ENCODE measurements at regions not wholly inside any gene's neighbourhood (a gene's known extent, or its start where the extent isn't known, plus 50 kb on each side); places are given as distances from the start of the nearest gene placed in this dataset.
A peak's percentile ranks its signal among the peaks of the same experiment; 100 is the strongest.

DNA sequence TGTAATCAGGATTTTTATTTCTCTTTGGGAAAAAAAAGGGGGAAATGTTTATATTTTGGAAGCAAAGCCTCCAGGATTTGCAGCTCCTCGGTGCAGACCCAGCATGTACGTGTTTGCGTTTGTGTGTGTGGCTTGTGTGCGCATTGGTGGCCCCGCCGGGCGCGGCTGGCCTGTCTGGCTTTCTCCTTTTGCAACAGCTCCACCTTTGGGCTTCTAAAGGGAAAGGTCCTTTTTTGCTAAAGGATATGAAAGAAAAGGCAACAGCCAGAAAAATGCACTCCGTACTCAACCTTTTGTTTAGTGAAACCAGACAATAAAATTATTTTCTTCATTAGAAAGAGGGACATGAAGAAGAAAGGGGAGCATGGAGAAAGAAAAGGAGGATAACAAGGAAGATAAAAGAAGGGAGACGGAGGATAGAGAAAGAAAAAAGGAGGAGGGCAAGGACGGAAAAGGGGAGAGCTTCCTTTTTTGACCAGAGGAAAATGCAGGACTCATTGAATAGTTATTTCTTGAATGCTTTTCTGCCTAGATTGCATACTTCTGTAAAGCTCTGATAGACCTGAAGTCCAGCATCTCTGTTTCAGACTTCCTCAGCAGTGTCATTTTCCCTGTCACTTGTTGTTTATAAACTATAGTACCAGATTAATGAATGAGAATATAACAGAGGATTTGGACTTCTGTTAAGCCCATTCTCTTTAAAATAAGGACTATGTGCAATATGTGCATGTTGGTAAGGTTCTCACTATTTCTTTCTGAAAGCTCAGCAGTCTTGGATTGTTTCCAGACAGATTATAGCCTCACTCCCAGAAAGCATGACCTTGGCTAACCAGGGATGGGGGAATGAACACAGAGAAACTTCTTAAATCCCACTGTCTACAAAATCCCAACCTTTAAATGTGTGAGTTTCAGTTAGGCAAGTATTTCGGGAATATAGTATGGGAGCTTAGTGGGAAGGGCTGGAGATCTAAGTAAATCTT is 563.1 kb upstream of the PIK3C3 start:
- Histone ChIP-seq H3K27me3 (replicated peaks; ENCODE audit: control insufficient read depth, insufficient read depth, low read length) (no peaks in the 10 kb centered on the region), H3K36me3 (ENCODE audit: control insufficient read depth, insufficient read depth, low read length) (no peaks in the 10 kb centered on the region), H3K4me3 (replicated peaks; ENCODE audit: low read depth, low read length) (no peak overlapping the region)
- DNase-seq (ENCODE audit: extremely low read depth, insufficient read length) = peak; percentile 13
- TF ChIP-seq, protein P1, sequence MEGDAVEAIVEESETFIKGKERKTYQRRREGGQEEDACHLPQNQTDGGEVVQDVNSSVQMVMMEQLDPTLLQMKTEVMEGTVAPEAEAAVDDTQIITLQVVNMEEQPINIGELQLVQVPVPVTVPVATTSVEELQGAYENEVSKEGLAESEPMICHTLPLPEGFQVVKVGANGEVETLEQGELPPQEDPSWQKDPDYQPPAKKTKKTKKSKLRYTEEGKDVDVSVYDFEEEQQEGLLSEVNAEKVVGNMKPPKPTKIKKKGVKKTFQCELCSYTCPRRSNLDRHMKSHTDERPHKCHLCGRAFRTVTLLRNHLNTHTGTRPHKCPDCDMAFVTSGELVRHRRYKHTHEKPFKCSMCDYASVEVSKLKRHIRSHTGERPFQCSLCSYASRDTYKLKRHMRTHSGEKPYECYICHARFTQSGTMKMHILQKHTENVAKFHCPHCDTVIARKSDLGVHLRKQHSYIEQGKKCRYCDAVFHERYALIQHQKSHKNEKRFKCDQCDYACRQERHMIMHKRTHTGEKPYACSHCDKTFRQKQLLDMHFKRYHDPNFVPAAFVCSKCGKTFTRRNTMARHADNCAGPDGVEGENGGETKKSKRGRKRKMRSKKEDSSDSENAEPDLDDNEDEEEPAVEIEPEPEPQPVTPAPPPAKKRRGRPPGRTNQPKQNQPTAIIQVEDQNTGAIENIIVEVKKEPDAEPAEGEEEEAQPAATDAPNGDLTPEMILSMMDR (IDR thresholded peaks at IDR 0.05; ENCODE audit: insufficient read depth, low read length, poor library complexity, severe bottlenecking) = peak; percentile 67

- H3K27me3 ChIP-seq (replicated peaks; ENCODE audit: control insufficient read depth, insufficient read depth, low read length) = no peaks in the 10 kb centered on the region
- TF ChIP-seq, protein P1 (IDR thresholded peaks at IDR 0.05; ENCODE audit: insufficient read depth, low read length, poor library complexity, severe bottlenecking) = no peak
- no peak for DNase-seq (ENCODE audit: extremely low read depth, insufficient read length)
- H3K4me3 ChIP-seq (replicated peaks; ENCODE audit: low read depth, low read length) = no peak overlapping the region; the same call in 1 of the 2 replicates
- no peaks in the 10 kb centered on the region for H3K36me3 ChIP-seq (ENCODE audit: control insufficient read depth, insufficient read depth, low read length)
These were observed 564.7 kb upstream of the PIK3C3 start for GRCh38 chr18:41390309-41390708.

GRCh38 chr18:41378598-41378997 is 576.4 kb upstream of the PIK3C3 start:
- no peaks in the 10 kb centered on the region for H3K27me3 ChIP-seq (replicated peaks; ENCODE audit: control insufficient read depth, insufficient read depth, low read length)
- DNase-seq (ENCODE audit: extremely low read depth, insufficient read length) = no peak
- H3K36me3 ChIP-seq (ENCODE audit: control insufficient read depth, insufficient read depth, low read length) = no peaks in the 10 kb centered on the region
- TF ChIP-seq, protein P1 (IDR thresholded peaks at IDR 0.05; ENCODE audit: insufficient read depth, low read length, poor library complexity, severe bottlenecking) = peak; percentile 15
- no peak overlapping the region for H3K4me3 ChIP-seq (replicated peaks; ENCODE audit: low read depth, low read length)

- TF ChIP-seq, protein P1 (IDR thresholded peaks at IDR 0.05; ENCODE audit: insufficient read depth, low read length, poor library complexity, severe bottlenecking) = no peak
These were observed 581.4 kb upstream of the PIK3C3 start for GRCh38 chr18:41373612-41374011.

DNA sequence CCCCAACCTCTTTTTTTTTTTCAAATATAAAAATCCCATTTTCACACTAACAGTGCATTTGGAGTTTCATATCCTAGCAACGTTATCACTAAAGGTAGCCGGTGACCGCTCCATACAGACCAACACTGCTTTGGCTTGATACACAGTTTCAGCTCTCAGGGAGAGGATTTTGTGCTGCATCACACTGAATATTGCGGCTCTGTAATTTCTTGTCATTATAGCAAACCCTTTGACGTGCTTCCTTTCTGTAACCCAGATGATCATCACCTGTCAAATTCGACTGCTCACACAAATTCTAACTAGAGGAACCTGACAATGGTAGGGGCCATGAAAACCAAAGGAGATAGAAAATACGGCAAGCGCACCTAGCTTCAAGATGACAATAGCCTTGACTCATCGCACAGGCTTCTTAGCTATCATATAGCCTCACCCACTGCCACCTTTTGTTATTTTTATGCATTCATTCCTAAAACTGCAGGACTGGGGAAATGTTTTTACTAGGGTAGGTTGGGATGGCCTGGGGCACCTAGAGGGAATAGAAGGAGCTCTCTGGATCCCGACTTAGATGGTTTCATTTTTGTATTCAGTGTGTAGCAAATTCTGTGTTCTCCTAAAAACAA is 582.9 kb upstream of the PIK3C3 start:
- H3K27me3 ChIP-seq (replicated peaks; ENCODE audit: control insufficient read depth, insufficient read depth, low read length) = no peaks in the 10 kb centered on the region
- H3K4me3 ChIP-seq (replicated peaks; ENCODE audit: low read depth, low read length) = no peak overlapping the region
- H3K36me3 ChIP-seq (ENCODE audit: control insufficient read depth, insufficient read depth, low read length) = no peaks in the 10 kb centered on the region
- TF ChIP-seq, protein P1 (IDR thresholded peaks at IDR 0.05; ENCODE audit: insufficient read depth, low read length, poor library complexity, severe bottlenecking) = no peak
- DNase-seq (ENCODE audit: extremely low read depth, insufficient read length) = no peak

More at GRCh38 chr18:41373612-41374011, 581.4 kb upstream of the PIK3C3 start:
- no peaks in the 10 kb centered on the region for H3K27me3 ChIP-seq (replicated peaks; ENCODE audit: control insufficient read depth, insufficient read depth, low read length)
- no peak for DNase-seq (ENCODE audit: extremely low read depth, insufficient read length)
- no peak overlapping the region for H3K4me3 ChIP-seq (replicated peaks; ENCODE audit: low read depth, low read length)
- no peaks in the 10 kb centered on the region for H3K36me3 ChIP-seq (ENCODE audit: control insufficient read depth, insufficient read depth, low read length)

Data from GM06990 (cell line).